Type B pancreatic cell (in vitro differentiated cells): ENCODE measurements at regions not wholly inside any gene's neighbourhood (a gene's known extent, or its start where the extent isn't known, plus 50 kb on each side); places are given as distances from the start of the nearest gene placed in this dataset.

Experiments used
- DNase-seq: peaks from one replicate; pipeline ENCODE4 v3.0.0; 2021; ENCODE audit warnings: mixed read lengths; ENCODE audit not compliant: unreplicated experiment; ENCODE audit errors: extremely low spot score
- H3K27ac Mint-ChIP-seq: 2 replicates; pipeline ENCODE4 v1.8.0; 2021; ENCODE audit warnings: mild to moderate bottlenecking, mixed read lengths
- H3K27me3 Mint-ChIP-seq: 2 replicates; pipeline ENCODE4 v1.8.0; 2021; ENCODE audit warnings: mixed read lengths
- H3K36me3 Mint-ChIP-seq: 2 replicates; pipeline ENCODE4 v1.8.0; 2021; ENCODE audit warnings: mixed read lengths
- H3K4me1 Mint-ChIP-seq: one replicate; pipeline ENCODE4 v1.8.0; 2021; ENCODE audit warnings: mixed read lengths; ENCODE audit not compliant: unreplicated experiment
- H3K4me3 Mint-ChIP-seq: 2 replicates; pipeline ENCODE4 v1.8.0; 2021; ENCODE audit warnings: mild to moderate bottlenecking, mixed read lengths
- H3K9me3 Mint-ChIP-seq: 2 replicates; pipeline ENCODE4 v1.8.0; 2021; ENCODE audit warnings: mixed read lengths
- CTCF ChIP-seq: fragments of 200-600 bp; sonication (generic); conservative IDR thresholded peaks from 2 replicates; pipeline ENCODE4 v1.5.0; 2021; ENCODE audit warnings: antibody characterized with exemption, mild to moderate bottlenecking

- H3K27ac Mint-ChIP-seq, result no peak overlapping the region
- H3K4me3 Mint-ChIP-seq, result no peak overlapping the region
- H3K36me3 Mint-ChIP-seq, result no peaks in the 10 kb centered on the region
- no peaks in the 10 kb centered on the region for H3K27me3 Mint-ChIP-seq
- H3K4me1 Mint-ChIP-seq, result peaks cover 30% of the 10 kb centered on the region
- no peak for TF ChIP-seq CTCF
- H3K9me3 Mint-ChIP-seq, result peaks cover 6% of the 10 kb centered on the region
- DNase-seq, result no peak
These were observed 478.4 kb downstream of the FOXO1 start for GRCh38 chr13:40187841-40188591.

GRCh38 chr13:40189426-40189825 is 477.0 kb downstream of the FOXO1 start:
- no peak for TF ChIP-seq CTCF
- Mint-ChIP-seq H3K9me3 (peaks cover 6% of the 10 kb centered on the region), H3K36me3 (no peaks in the 10 kb centered on the region), H3K4me3 (no peak overlapping the region), H3K27me3 (no peaks in the 10 kb centered on the region), H3K4me1 (peaks cover 32% of the 10 kb centered on the region), H3K27ac (no peak overlapping the region)
- no peak for DNase-seq

GRCh38 chr13:40189898-40190630 is 476.4 kb downstream of the FOXO1 start:
- Mint-ChIP-seq H3K27ac (peak overlapping the region; percentile 27), H3K36me3 (no peaks in the 10 kb centered on the region), H3K27me3 (no peaks in the 10 kb centered on the region), H3K9me3 (peaks cover 5% of the 10 kb centered on the region), H3K4me1 (peaks cover 32% of the 10 kb centered on the region), H3K4me3 (no peak overlapping the region)
- no peak for TF ChIP-seq CTCF
- DNase-seq, result no peak

- H3K9me3 Mint-ChIP-seq, result no peaks in the 10 kb centered on the region
- no peak for DNase-seq
- peaks cover 32% of the 10 kb centered on the region for H3K4me1 Mint-ChIP-seq
- H3K27ac Mint-ChIP-seq, result peak overlapping the region; percentile 27
- no peaks in the 10 kb centered on the region for H3K36me3 Mint-ChIP-seq
- no peak overlapping the region for H3K4me3 Mint-ChIP-seq
- H3K27me3 Mint-ChIP-seq, result no peaks in the 10 kb centered on the region
- no peak for TF ChIP-seq CTCF
These were observed 475.8 kb downstream of the FOXO1 start for GRCh38 chr13:40190641-40191100.

- no peaks in the 10 kb centered on the region for H3K36me3 Mint-ChIP-seq
- H3K9me3 Mint-ChIP-seq, result no peaks in the 10 kb centered on the region
- no peak overlapping the region for H3K4me3 Mint-ChIP-seq
- TF ChIP-seq CTCF, result no peak
- no peaks in the 10 kb centered on the region for H3K27me3 Mint-ChIP-seq
- H3K27ac Mint-ChIP-seq, result peak overlapping the region; percentile 56
- no peak for DNase-seq
- H3K4me1 Mint-ChIP-seq, result peaks cover 32% of the 10 kb centered on the region
These were observed 475.1 kb downstream of the FOXO1 start for GRCh38 chr13:40191186-40191980.
